HepG2 (cell line): ENCODE measurements at regions not wholly inside any gene's neighbourhood (a gene's known extent, or its start where the extent isn't known, plus 50 kb on each side); places are given as distances from the start of the nearest gene placed in this dataset.

Experiments used
- ATAC-seq: fragments of 200-7000 bp; cut with Tn5 transposase; 3 replicates; pipeline ENCODE4 v1.9.1; 2020; ENCODE audit warnings: mild to moderate bottlenecking, moderate library complexity
- BruUV-seq: library from RNA; stranded (reverse); fragments of 400-500 nt; replicated peaks from 2 replicates; lab custom pipeline; 2021; lab: Mats Ljungman, UMichigan
- CTCF ChIA-PET: fragments of 300-600 bp; formaldehyde crosslinking; extraction: SDS; loops from one replicate; lab custom pipeline; 2021; ENCODE audit warnings: low total read pairs, inconsistent platforms, low intra/inter-chr PET ratio; lab: Yijun Ruan, JAX
- POLR2A ChIA-PET: fragments of 350-600 bp; sonication (Branson Sonifier 250); formaldehyde crosslinking; loops from one replicate; lab custom pipeline; 2020; ENCODE audit warnings: antibody characterized with exemption, inconsistent platforms; lab: Yijun Ruan, JAX
- DNase-seq: peaks from one replicate; pipeline ENCODE4 v3.0.0-alpha.2; 2015; ENCODE audit warnings: low spot score
- FAIRE-seq: peaks from 3 replicates; lab custom pipeline; 2011; peaks lifted over from hg19 to GRCh38; lab: Jason Lieb, UNC
- H2AFZ ChIP-seq: one replicate; pipeline ENCODE4 v1.6.1; 2011; ENCODE audit warnings: low read length, inconsistent platforms
- H3K27ac ChIP-seq: fragments of 300-600 bp; 3 replicates; pipeline ENCODE4 v1.8.0; 2011; ENCODE audit warnings: mixed run types, mild to moderate bottlenecking, mixed read lengths, low read length, inconsistent platforms; ENCODE audit not compliant: insufficient read depth; ENCODE audit errors: extremely low read length
- H3K27me3 ChIP-seq, 2 experiments: fragments of 200-600 bp in 1 of 2; 2 replicates in 1 of 2; 3 replicates in 1 of 2; pipeline versions ENCODE4 v1.6.0 to v1.8.0; 2011; ENCODE audit warnings: low read length in 2 of 2, mild to moderate bottlenecking in 2 of 2, moderate library complexity in 2 of 2, inconsistent platforms in 1 of 2; ENCODE audit not compliant: insufficient read depth in 2 of 2, control insufficient read depth in 1 of 2
- H3K36me3 ChIP-seq, 2 experiments: fragments of 200-600 bp in 1 of 2; replicated peaks in 1 of 2; 2 replicates in 1 of 2; 3 replicates in 1 of 2; pipeline versions ENCODE4 v1.5.1 to v1.8.0; 2011; ENCODE audit warnings: low read length in 2 of 2, inconsistent platforms in 1 of 2; ENCODE audit not compliant: insufficient read depth in 2 of 2, control insufficient read depth in 1 of 2
- H3K4me1 ChIP-seq: 2 replicates; pipeline ENCODE4 v1.5.1; 2012; ENCODE audit warnings: low read length, inconsistent platforms; ENCODE audit not compliant: insufficient read depth
- H3K4me2 ChIP-seq: 2 replicates; pipeline ENCODE4 v1.6.0; 2011; ENCODE audit warnings: low read depth, low read length, inconsistent platforms
- H3K4me3 ChIP-seq, 3 experiments: fragments of 200-600 bp in 1 of 3; sonication (generic), shearing (Covaris generic) in 1 of 3; replicated peaks in 1 of 3; 2 replicates each; pipeline ENCODE4 v1.5.1; 2011 to 2016; ENCODE audit warnings: low read length in 3 of 3, inconsistent platforms in 2 of 3, low read depth in 2 of 3, mild to moderate bottlenecking in 2 of 3, control low read depth in 1 of 3, mixed read lengths in 1 of 3; ENCODE audit not compliant: insufficient read depth in 1 of 3
- H3K79me2 ChIP-seq: one replicate; pipeline ENCODE4 v1.6.1; 2011; ENCODE audit warnings: low read length, inconsistent platforms; ENCODE audit not compliant: insufficient read depth
- H3K9ac ChIP-seq: 2 replicates; pipeline ENCODE4 v1.6.0; 2011; ENCODE audit warnings: mild to moderate bottlenecking, low read depth, low read length, inconsistent platforms; ENCODE audit not compliant: insufficient read depth
- H3K9me3 ChIP-seq: 2 replicates; pipeline ENCODE4 v1.5.1; 2012; ENCODE audit warnings: mild to moderate bottlenecking, low read length
- H4K20me1 ChIP-seq: 2 replicates; pipeline ENCODE4 v1.6.0; 2011; ENCODE audit warnings: inconsistent platforms, mild to moderate bottlenecking, low read length, moderate library complexity; ENCODE audit not compliant: insufficient read depth
- AGO2 ChIP-seq: fragments of 200-400 bp; formaldehyde crosslinking; optimal IDR thresholded peaks from 2 replicates; pipeline ENCODE3; 2017; ENCODE audit warnings: mild to moderate bottlenecking, low read depth, low read length, moderate library complexity
- ARID2 ChIP-seq: sonication (generic); formaldehyde crosslinking; IDR thresholded peaks from 2 replicates; pipeline ENCODE4 v1.8.1; 2022; ENCODE audit warnings: mild to moderate bottlenecking, missing genetic modification reagents, borderline replicate concordance
- CREB1 ChIP-seq, 2 experiments: fragments of 450-650 bp in 1 of 2; IDR thresholded peaks; 2 replicates each; pipeline ENCODE4 v1.6.1; 2016 to 2017; ENCODE audit warnings: control low read depth in 1 of 2, mild to moderate bottlenecking in 1 of 2, missing compliant biosample characterization in 1 of 2, missing genetic modification characterization in 1 of 2
- HMG20A ChIP-seq: IDR thresholded peaks from 2 replicates; pipeline ENCODE4 v1.6.1; 2016; ENCODE audit warnings: borderline replicate concordance
- PHF8 ChIP-seq: sonication (generic); formaldehyde crosslinking; IDR thresholded peaks from 2 replicates; pipeline ENCODE4 v1.5.0; 2020; ENCODE audit warnings: missing genetic modification reagents
- RBM39 ChIP-seq: fragments of 200-400 bp; formaldehyde crosslinking; IDR thresholded peaks from one replicate; pipeline ENCODE4 v1.6.1; 2018; ENCODE audit warnings: antibody characterized with exemption, mild to moderate bottlenecking, low read depth, low read length; ENCODE audit not compliant: poor library complexity, severe bottlenecking
- ZC3H4 ChIP-seq: sonication (generic); formaldehyde crosslinking; IDR thresholded peaks from 2 replicates; pipeline ENCODE4 v1.4.0; 2020; ENCODE audit warnings: missing genetic modification reagents, borderline replicate concordance
- ZNF224 ChIP-seq: sonication (generic); formaldehyde crosslinking; IDR thresholded peaks from 2 replicates; pipeline ENCODE4 v1.5.0; 2020; ENCODE audit warnings: mild to moderate bottlenecking, missing genetic modification reagents
- ZNF501 ChIP-seq: sonication (generic); formaldehyde crosslinking; IDR thresholded peaks from 2 replicates; pipeline ENCODE4 v1.5.1; 2020; ENCODE audit warnings: mild to moderate bottlenecking, moderate library complexity, missing genetic modification reagents
- ZNF619 ChIP-seq: sonication (generic); formaldehyde crosslinking; IDR thresholded peaks from 2 replicates; pipeline ENCODE4 v1.4.0; 2020; ENCODE audit warnings: mild to moderate bottlenecking, missing genetic modification reagents
- ZNF713 ChIP-seq: sonication (generic); formaldehyde crosslinking; IDR thresholded peaks from 2 replicates; pipeline ENCODE4 v1.4.0; 2020; ENCODE audit warnings: mild to moderate bottlenecking, missing genetic modification reagents
- WGBS: methylation state at CpG from one replicate; pipeline ENCODE4 v1.1.6; 2017; ENCODE audit warnings: low lambda C conversion rate; 5-methylcytosine and 5-hydroxymethylcytosine counted together
- in situ Hi-C: cut with HindIII; loops from 2 replicates; pipeline ENCODE4 v1.10.0; 2017; ENCODE audit warnings: low pct_unique_long_range_greater_than_20kb; ENCODE audit not compliant: extremely low pct_ligation_motif_present
- intact Hi-C: fragments of 100-400 bp; cut with micrococcal nuclease; formaldehyde crosslinking; loops from one replicate; pipeline ENCODE4 v1.10.0; 2022; ENCODE audit not compliant: unreplicated experiment
- TF ChIP-seq, protein P1 (sequence below): sonication (generic); formaldehyde crosslinking; IDR thresholded peaks from 2 replicates; pipeline ENCODE4 v1.5.1; 2020; ENCODE audit warnings: missing genetic modification reagents, mild to moderate bottlenecking, borderline replicate concordance
- TF ChIP-seq, protein P2 (sequence below): sonication (generic); formaldehyde crosslinking; IDR thresholded peaks from 2 replicates; pipeline ENCODE4 v1.5.0; 2020; ENCODE audit warnings: missing genetic modification reagents
- TF ChIP-seq, protein P3 (sequence below): sonication (generic); formaldehyde crosslinking; IDR thresholded peaks from 2 replicates; pipeline ENCODE4 v1.5.1; 2020; ENCODE audit warnings: missing genetic modification reagents, mild to moderate bottlenecking, borderline replicate concordance
- TF ChIP-seq, protein P4 (sequence below): sonication (generic); formaldehyde crosslinking; conservative IDR thresholded peaks from 2 replicates; pipeline ENCODE4 v1.4.0; 2020; ENCODE audit warnings: mild to moderate bottlenecking, missing genetic modification reagents, moderate library complexity

DNA sequence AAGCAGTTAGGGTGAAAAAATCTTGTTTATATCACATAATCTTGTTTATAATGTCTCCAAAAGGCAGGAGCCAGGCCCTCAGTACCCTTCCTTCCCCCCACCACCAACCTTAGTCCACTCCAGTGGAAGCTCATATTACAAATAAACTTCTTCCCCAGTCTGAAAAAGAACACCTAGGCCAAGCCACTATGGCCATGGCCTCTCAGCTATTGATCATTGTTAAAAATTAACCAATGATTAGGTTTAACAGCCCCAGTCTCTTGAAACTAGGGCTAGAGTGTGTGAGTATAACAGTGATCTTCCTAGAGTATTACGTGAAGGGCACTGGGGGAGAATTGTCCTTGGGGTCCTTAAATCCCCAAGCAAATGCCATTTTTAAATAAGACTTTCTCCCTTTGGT, 411.9 kb upstream of the EDA2R start (continued):
- no peak for TF ChIP-seq PHF8 (CRISPR knock-in tag)
- no peak for TF ChIP-seq ARID2
- no peak for TF ChIP-seq ZNF224 (CRISPR knock-in tag)
- no peak for TF ChIP-seq ZC3H4 (CRISPR knock-in tag)

DNA sequence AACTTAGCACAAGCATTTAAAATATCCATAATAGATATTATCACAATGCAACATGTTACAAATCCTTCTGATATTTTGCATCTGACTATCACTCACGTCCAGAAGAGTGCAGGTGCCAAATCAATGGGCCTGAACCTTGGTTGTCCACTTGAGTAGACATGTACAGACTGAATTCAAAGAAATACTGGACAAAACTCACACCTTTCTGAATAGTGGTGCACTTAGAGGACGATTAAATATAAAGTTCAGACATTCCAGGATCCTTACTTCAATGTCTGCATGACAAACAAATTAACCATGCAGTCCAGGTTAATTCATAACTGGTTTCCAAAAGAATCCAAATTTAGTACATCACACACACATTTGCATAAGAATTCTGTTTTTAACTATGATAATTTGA, 406.0 kb upstream of the EDA2R start:
- no peaks in the 10 kb centered on the region for H3K36me3 ChIP-seq
- no TSS peak for BruUV-seq
- intact Hi-C loops = no loop called here
- 10% methylated on average over 2 of the region's 2 CpGs for WGBS
- no peaks in the 10 kb centered on the region for H3K27me3 ChIP-seq
- H3K4me3 ChIP-seq = no peak overlapping the region
- FAIRE-seq (no peak), ATAC-seq (no peak), DNase-seq (no peak)
- no peak overlapping the region for H3K9ac ChIP-seq
- ChIA-PET CTCF (no interaction called here), POLR2A (no interaction called here)
- no peak overlapping the region for H2AFZ ChIP-seq
- H3K4me1 ChIP-seq = no peaks in the 10 kb centered on the region
- no peak overlapping the region for H3K4me2 ChIP-seq
- in situ Hi-C loops = no loop called here
- no peak overlapping the region for H3K27ac ChIP-seq
- H3K9me3 ChIP-seq = peaks cover 47% of the 10 kb centered on the region
- no peaks in the 10 kb centered on the region for H3K79me2 ChIP-seq
- H4K20me1 ChIP-seq = no peaks in the 10 kb centered on the region
- TF ChIP-seq, protein P1, sequence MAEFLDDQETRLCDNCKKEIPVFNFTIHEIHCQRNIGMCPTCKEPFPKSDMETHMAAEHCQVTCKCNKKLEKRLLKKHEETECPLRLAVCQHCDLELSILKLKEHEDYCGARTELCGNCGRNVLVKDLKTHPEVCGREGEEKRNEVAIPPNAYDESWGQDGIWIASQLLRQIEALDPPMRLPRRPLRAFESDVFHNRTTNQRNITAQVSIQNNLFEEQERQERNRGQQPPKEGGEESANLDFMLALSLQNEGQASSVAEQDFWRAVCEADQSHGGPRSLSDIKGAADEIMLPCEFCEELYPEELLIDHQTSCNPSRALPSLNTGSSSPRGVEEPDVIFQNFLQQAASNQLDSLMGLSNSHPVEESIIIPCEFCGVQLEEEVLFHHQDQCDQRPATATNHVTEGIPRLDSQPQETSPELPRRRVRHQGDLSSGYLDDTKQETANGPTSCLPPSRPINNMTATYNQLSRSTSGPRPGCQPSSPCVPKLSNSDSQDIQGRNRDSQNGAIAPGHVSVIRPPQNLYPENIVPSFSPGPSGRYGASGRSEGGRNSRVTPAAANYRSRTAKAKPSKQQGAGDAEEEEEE = no peak
- TF ChIP-seq ZNF619 (CRISPR knock-in tag) (no peak), HMG20A (no peak), ZNF713 (CRISPR knock-in tag) (no peak), RBM39 (no peak), ZNF501 (no peak), AGO2 (no peak), CREB1 (IDR thresholded peaks at IDR 0.05) (no peak), CREB1 (CRISPR knock-in tag; IDR thresholded peaks at IDR 0.05) (no peak)
- TF ChIP-seq, protein P2, sequence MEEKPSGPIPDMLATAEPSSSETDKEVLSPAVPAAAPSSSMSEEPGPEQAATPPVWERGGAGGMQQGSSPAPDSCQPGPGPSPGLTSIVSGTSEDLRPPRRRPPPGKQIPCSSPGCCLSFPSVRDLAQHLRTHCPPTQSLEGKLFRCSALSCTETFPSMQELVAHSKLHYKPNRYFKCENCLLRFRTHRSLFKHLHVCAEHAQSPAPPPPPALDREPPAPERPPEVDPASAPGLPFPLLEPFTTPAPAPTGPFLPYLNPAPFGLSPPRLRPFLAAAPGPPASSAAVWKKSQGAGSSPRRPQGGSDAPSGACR (CRISPR knock-in tag) = no peak
- TF ChIP-seq, protein P3, sequence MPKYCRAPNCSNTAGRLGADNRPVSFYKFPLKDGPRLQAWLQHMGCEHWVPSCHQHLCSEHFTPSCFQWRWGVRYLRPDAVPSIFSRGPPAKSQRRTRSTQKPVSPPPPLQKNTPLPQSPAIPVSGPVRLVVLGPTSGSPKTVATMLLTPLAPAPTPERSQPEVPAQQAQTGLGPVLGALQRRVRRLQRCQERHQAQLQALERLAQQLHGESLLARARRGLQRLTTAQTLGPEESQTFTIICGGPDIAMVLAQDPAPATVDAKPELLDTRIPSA (CRISPR knock-in tag) = no peak
- TF ChIP-seq, protein P4, sequence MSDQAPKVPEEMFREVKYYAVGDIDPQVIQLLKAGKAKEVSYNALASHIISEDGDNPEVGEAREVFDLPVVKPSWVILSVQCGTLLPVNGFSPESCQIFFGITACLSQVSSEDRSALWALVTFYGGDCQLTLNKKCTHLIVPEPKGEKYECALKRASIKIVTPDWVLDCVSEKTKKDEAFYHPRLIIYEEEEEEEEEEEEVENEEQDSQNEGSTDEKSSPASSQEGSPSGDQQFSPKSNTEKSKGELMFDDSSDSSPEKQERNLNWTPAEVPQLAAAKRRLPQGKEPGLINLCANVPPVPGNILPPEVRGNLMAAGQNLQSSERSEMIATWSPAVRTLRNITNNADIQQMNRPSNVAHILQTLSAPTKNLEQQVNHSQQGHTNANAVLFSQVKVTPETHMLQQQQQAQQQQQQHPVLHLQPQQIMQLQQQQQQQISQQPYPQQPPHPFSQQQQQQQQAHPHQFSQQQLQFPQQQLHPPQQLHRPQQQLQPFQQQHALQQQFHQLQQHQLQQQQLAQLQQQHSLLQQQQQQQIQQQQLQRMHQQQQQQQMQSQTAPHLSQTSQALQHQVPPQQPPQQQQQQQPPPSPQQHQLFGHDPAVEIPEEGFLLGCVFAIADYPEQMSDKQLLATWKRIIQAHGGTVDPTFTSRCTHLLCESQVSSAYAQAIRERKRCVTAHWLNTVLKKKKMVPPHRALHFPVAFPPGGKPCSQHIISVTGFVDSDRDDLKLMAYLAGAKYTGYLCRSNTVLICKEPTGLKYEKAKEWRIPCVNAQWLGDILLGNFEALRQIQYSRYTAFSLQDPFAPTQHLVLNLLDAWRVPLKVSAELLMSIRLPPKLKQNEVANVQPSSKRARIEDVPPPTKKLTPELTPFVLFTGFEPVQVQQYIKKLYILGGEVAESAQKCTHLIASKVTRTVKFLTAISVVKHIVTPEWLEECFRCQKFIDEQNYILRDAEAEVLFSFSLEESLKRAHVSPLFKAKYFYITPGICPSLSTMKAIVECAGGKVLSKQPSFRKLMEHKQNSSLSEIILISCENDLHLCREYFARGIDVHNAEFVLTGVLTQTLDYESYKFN (CRISPR knock-in tag) = no peak
